ENCODE measurements at regions not wholly inside any gene's neighbourhood (a gene's known extent, or its start where the extent isn't known, plus 50 kb on each side); places are given as distances from the start of the nearest gene placed in this dataset.

DNA sequence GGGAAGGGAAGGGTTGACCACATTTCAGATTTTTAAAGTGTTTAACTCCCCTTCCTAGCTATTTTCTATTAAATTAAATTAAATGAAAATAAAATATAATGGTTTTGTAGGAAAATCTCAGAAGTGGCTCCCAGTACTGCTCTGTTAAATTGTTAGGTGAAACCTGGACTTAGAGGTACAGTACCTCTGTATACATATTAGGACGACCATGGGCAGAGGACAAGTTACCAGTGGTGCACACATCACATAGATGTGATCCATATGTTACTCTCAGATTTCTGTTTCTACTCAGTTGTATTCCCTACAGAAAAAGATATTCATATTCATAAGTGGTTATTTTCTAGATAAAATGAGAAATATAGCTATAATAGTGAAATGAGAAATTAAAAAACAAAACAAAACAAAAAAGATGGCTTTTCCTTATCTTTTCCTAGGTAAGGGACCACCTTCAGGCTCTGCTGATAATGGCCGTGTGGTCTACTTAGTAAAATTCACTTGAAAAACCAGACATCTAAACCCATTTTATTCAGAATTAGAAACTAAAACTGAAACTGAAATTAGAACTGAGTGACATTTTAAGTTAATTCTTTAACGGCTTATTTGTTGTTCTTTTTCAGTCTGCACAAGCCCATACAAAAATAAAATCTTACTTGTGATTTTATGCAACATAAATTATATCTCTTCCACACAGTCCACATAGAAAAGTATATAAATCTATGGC, 832.5 kb upstream of the CHAC2 start:
- no peak for DNase-seq (ENCODE audit: low spot score in 2 of 2)
- WGBS = 53% methylated on average over 3 of the region's 3 CpGs
- no peak for TF ChIP-seq EP300 (IDR thresholded peaks at IDR 0.05)
- TF ChIP-seq POLR2A (IDR thresholded peaks at IDR 0.05) = no peak
- no peak for TF ChIP-seq POLR2AphosphoS5 (IDR thresholded peaks at IDR 0.05)
- TF ChIP-seq, protein P1, sequence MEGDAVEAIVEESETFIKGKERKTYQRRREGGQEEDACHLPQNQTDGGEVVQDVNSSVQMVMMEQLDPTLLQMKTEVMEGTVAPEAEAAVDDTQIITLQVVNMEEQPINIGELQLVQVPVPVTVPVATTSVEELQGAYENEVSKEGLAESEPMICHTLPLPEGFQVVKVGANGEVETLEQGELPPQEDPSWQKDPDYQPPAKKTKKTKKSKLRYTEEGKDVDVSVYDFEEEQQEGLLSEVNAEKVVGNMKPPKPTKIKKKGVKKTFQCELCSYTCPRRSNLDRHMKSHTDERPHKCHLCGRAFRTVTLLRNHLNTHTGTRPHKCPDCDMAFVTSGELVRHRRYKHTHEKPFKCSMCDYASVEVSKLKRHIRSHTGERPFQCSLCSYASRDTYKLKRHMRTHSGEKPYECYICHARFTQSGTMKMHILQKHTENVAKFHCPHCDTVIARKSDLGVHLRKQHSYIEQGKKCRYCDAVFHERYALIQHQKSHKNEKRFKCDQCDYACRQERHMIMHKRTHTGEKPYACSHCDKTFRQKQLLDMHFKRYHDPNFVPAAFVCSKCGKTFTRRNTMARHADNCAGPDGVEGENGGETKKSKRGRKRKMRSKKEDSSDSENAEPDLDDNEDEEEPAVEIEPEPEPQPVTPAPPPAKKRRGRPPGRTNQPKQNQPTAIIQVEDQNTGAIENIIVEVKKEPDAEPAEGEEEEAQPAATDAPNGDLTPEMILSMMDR (IDR thresholded peaks at IDR 0.05) = no peak

DNA sequence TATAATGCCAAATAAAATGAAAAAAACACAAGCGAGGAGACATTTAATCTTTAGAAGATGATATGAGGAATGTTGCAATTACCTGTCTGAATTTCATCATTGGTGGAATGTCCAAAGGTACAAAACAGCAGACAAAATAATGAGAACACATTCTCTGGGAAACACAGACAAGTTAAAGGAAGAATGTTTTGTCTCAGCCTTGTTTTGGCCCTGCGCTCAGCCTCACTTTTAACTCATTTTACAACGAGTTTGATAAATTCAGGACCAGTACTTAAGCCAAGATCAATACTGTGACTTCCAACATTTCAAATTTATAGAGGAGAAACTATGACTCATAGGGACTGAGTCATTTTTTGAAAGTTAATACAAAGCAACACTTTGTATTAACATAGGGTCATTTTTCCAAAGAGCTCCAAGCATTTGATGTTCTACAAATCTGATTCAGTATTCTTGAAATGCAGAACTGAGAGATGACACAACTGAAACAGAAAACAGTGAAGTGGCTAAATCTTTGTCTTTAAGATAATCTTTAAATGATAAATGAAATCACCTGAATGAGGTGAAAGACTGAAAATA, 833.2 kb upstream of the CHAC2 start:
- H3K27me3 ChIP-seq = no peaks in the 10 kb centered on the region
- H3K4me3 ChIP-seq = no peak overlapping the region
- H3K9me3 ChIP-seq = no peaks in the 10 kb centered on the region
- 52% methylated on average over 3 of the region's 3 CpGs for WGBS
- H3K36me3 ChIP-seq = no peaks in the 10 kb centered on the region
- H3K4me1 ChIP-seq = no peaks in the 10 kb centered on the region
- no peak overlapping the region for H3K27ac ChIP-seq
- no peak for DNase-seq (ENCODE audit: low spot score in 2 of 2)
- TF ChIP-seq POLR2AphosphoS5 (IDR thresholded peaks at IDR 0.05) (no peak), POLR2A (IDR thresholded peaks at IDR 0.05) (no peak), EP300 (IDR thresholded peaks at IDR 0.05) (no peak)
- TF ChIP-seq, protein P1 (IDR thresholded peaks at IDR 0.05) = no peak

More for the DNA sequence above, 832.5 kb upstream of the CHAC2 start:
- Histone ChIP-seq H3K36me3 (no peaks in the 10 kb centered on the region), H3K4me3 (no peak overlapping the region), H3K9me3 (no peaks in the 10 kb centered on the region), H3K4me1 (no peaks in the 10 kb centered on the region), H3K27me3 (no peaks in the 10 kb centered on the region), H3K27ac (no peak overlapping the region)

DNA sequence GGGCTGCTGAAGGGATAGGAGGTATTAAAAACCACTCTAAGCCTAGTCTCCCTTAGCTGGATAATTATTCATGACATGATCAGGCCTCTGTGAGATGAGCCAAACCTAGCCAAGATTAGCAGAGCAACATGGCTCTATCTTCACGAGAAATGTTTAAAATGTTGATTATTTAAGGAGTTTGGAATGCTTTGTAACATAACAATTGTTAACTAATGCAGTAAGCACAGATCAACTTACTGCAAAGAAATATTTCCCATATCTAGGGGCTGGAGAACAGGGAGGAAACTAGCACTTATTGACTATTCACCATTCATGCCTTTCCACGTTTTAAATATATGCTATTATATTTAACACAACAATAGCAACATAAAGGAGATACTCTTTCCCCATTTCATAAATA, 833.7 kb upstream of the CHAC2 start:
- H3K36me3 ChIP-seq = no peaks in the 10 kb centered on the region
- no peaks in the 10 kb centered on the region for H3K4me1 ChIP-seq
- TF ChIP-seq POLR2AphosphoS5 (IDR thresholded peaks at IDR 0.05) (no peak), EP300 (IDR thresholded peaks at IDR 0.05) (no peak), POLR2A (IDR thresholded peaks at IDR 0.05) (no peak)
- TF ChIP-seq, protein P1 (IDR thresholded peaks at IDR 0.05) = no peak
- DNase-seq (ENCODE audit: low spot score in 2 of 2) = no peak
- WGBS = 50% methylated on average over 2 of the region's 2 CpGs
- no peak overlapping the region for H3K27ac ChIP-seq
- H3K4me3 ChIP-seq = no peak overlapping the region
- no peaks in the 10 kb centered on the region for H3K9me3 ChIP-seq
- H3K27me3 ChIP-seq = no peaks in the 10 kb centered on the region

DNA sequence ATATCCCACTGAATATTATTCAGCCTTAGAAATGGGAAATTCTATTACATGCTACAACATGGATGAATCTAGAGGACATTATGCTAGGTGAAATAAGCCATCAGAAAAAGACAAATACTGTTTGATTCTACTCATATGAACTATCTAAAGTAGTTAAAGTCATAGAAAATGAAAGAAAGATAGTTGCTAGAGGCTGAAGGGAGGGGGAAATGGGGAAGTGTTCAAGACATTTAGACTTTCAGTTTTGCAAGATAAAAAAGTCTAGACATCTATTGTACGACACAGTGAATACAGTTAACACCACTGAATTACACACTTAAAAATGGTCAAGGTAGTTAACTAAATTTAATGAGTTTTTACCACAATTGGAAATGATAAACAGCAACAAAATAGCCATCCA, 835.9 kb upstream of the CHAC2 start:
- WGBS = 82% methylated on average over 1 of the region's 1 CpG
- H3K4me1 ChIP-seq = no peaks in the 10 kb centered on the region
- TF ChIP-seq, protein P1 (IDR thresholded peaks at IDR 0.05) = no peak
- TF ChIP-seq POLR2A (IDR thresholded peaks at IDR 0.05) (no peak), POLR2AphosphoS5 (IDR thresholded peaks at IDR 0.05) (no peak), EP300 (IDR thresholded peaks at IDR 0.05) (no peak)

DNA sequence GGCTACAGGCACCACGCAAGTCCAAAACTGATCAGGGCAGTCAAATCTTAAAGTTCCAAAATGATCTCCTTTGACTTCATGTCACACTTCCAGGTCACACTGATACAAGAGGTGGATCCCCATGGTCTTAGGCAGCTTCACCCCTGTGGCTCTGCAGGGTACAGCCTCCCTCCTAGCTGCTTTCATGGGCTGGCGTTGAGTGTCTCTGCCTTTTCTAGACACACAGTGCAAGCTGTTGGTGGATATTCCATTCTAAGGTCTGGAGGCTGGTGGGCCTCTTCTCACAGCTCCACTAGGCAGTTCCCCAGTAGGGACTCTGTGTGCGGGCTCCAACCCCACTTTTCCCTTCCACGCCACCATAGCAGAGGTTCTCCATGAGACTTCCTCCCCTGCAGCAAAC, 838.2 kb upstream of the CHAC2 start:
- Histone ChIP-seq H3K4me3 (no peak overlapping the region), H3K27me3 (no peaks in the 10 kb centered on the region), H3K4me1 (no peaks in the 10 kb centered on the region), H3K9me3 (no peaks in the 10 kb centered on the region), H3K36me3 (no peaks in the 10 kb centered on the region), H3K27ac (no peak overlapping the region)
- DNase-seq (ENCODE audit: low spot score in 2 of 2) = no peak
- TF ChIP-seq, protein P1 (IDR thresholded peaks at IDR 0.05) = no peak
- no peak for TF ChIP-seq POLR2A (IDR thresholded peaks at IDR 0.05)
- no peak for TF ChIP-seq EP300 (IDR thresholded peaks at IDR 0.05)
- no peak for TF ChIP-seq POLR2AphosphoS5 (IDR thresholded peaks at IDR 0.05)
- WGBS = 94% methylated on average over 4 of the region's 4 CpGs

More for the DNA sequence above, 835.9 kb upstream of the CHAC2 start:
- Histone ChIP-seq H3K9me3 (no peaks in the 10 kb centered on the region), H3K4me3 (no peak overlapping the region), H3K36me3 (no peaks in the 10 kb centered on the region), H3K27me3 (no peaks in the 10 kb centered on the region), H3K27ac (no peak overlapping the region)
- no peak for DNase-seq (ENCODE audit: low spot score in 2 of 2)

Measured in suprapubic skin (tissue), 4 donors.